ENCODE measurements at regions not wholly inside any gene's neighbourhood (a gene's known extent, or its start where the extent isn't known, plus 50 kb on each side); places are given as distances from the start of the nearest gene placed in this dataset.

- 93% methylated on average over 2 of the region's 2 CpGs for WGBS (ENCODE audit: insufficient coverage)
- no peaks in the 10 kb centered on the region for H3K4me1 ChIP-seq (ENCODE audit: control extremely low read depth in 1 of 4, control insufficient read depth in 4 of 4, insufficient read depth in 4 of 4, low read length in 3 of 4)
- ChIA-PET CTCF (no interaction called here), POLR2A (no interaction called here)
- no peak for DNase-seq
- H3K4me3 ChIP-seq (ENCODE audit: control insufficient read depth in 1 of 7, extremely low read depth in 1 of 7, insufficient read depth in 4 of 7, low read depth in 2 of 7, low read length in 6 of 7) = no peak overlapping the region
- H3K9me3 ChIP-seq (ENCODE audit: control extremely low read depth in 1 of 5, control insufficient read depth in 4 of 5, insufficient read depth in 2 of 5, low read depth in 1 of 5, low read length in 4 of 5) = peaks cover 0 to 4% (median 2%) of the 10 kb centered on the region in 5 experiments
- peaks cover 12 to 89% (median 24%) of the 10 kb centered on the region in 5 experiments for H3K27me3 ChIP-seq (replicated peaks in 2 of 5; ENCODE audit: control insufficient read depth in 4 of 5, insufficient read depth in 5 of 5, low read length in 4 of 5)
- H3K27ac ChIP-seq (ENCODE audit: insufficient read depth in 1 of 2, low read depth in 1 of 2, low read length in 2 of 2, poor library complexity in 1 of 2, severe bottlenecking in 2 of 2) = no peak overlapping the region
- no peaks in the 10 kb centered on the region for H3K36me3 ChIP-seq (ENCODE audit: control insufficient read depth in 4 of 4, insufficient read depth in 4 of 4, low read length in 3 of 4)
These were observed 107.1 kb upstream of the ZNF184 start for GRCh38 chr6:27579973-27580372.

- CTCF ChIA-PET = no interaction called here
These were observed 105.0 kb upstream of the ZNF184 start for GRCh38 chr6:27577922-27578321.

GRCh38 chr6:27575594-27576361 lies 102.9 kb upstream of the ZNF184 start:
- ChIA-PET CTCF (no interaction called here), POLR2A (no interaction called here)
- WGBS (ENCODE audit: insufficient coverage) = 86% methylated on average over 6 of the region's 10 CpGs

More at GRCh38 chr6:27577922-27578321, 105.0 kb upstream of the ZNF184 start:
- Histone ChIP-seq H3K9me3 (ENCODE audit: control extremely low read depth in 1 of 5, control insufficient read depth in 4 of 5, insufficient read depth in 2 of 5, low read depth in 1 of 5, low read length in 4 of 5) (peaks cover 0 to 4% (median 2%) of the 10 kb centered on the region in 5 experiments), H3K27ac (ENCODE audit: insufficient read depth in 1 of 2, low read depth in 1 of 2, low read length in 2 of 2, poor library complexity in 1 of 2, severe bottlenecking in 2 of 2) (no peak overlapping the region), H3K4me3 (ENCODE audit: control insufficient read depth in 1 of 7, extremely low read depth in 1 of 7, insufficient read depth in 4 of 7, low read depth in 2 of 7, low read length in 6 of 7) (no peak overlapping the region), H3K27me3 (replicated peaks in 2 of 5; ENCODE audit: control insufficient read depth in 4 of 5, insufficient read depth in 5 of 5, low read length in 4 of 5) (peaks cover 8 to 80% (median 19%) of the 10 kb centered on the region in 5 experiments), H3K36me3 (ENCODE audit: control insufficient read depth in 4 of 4, insufficient read depth in 4 of 4, low read length in 3 of 4) (no peaks in the 10 kb centered on the region), H3K4me1 (ENCODE audit: control extremely low read depth in 1 of 4, control insufficient read depth in 4 of 4, insufficient read depth in 4 of 4, low read length in 3 of 4) (no peaks in the 10 kb centered on the region)
- POLR2A ChIA-PET = no interaction called here
- no CpG with 5 or more reads among the region's 1 CpG for WGBS (ENCODE audit: insufficient coverage)
- DNase-seq = no peak

GRCh38 chr6:27568226-27568897 lies 95.5 kb upstream of the ZNF184 start:
- H3K27me3 ChIP-seq (replicated peaks in 2 of 5; ENCODE audit: control insufficient read depth in 4 of 5, insufficient read depth in 5 of 5, low read length in 4 of 5) = peaks cover 18 to 79% (median 45%) of the 10 kb centered on the region in 5 experiments
- no peak overlapping the region for H3K27ac ChIP-seq (ENCODE audit: insufficient read depth in 1 of 2, low read depth in 1 of 2, low read length in 2 of 2, poor library complexity in 1 of 2, severe bottlenecking in 2 of 2)
- no peaks in the 10 kb centered on the region for H3K36me3 ChIP-seq (ENCODE audit: control insufficient read depth in 4 of 4, insufficient read depth in 4 of 4, low read length in 3 of 4)
- peaks cover 0 to 6% (median 0%) of the 10 kb centered on the region in 5 experiments for H3K9me3 ChIP-seq (ENCODE audit: control extremely low read depth in 1 of 5, control insufficient read depth in 4 of 5, insufficient read depth in 2 of 5, low read depth in 1 of 5, low read length in 4 of 5)
- 56% methylated on average over 11 of the region's 13 CpGs for WGBS (ENCODE audit: insufficient coverage)
- ChIA-PET POLR2A (no interaction called here), CTCF (no interaction called here)
- no peak for DNase-seq
- H3K4me1 ChIP-seq (ENCODE audit: control extremely low read depth in 1 of 4, control insufficient read depth in 4 of 4, insufficient read depth in 4 of 4, low read length in 3 of 4) = no peaks in the 10 kb centered on the region
- H3K4me3 ChIP-seq (ENCODE audit: control insufficient read depth in 1 of 7, extremely low read depth in 1 of 7, insufficient read depth in 4 of 7, low read depth in 2 of 7, low read length in 6 of 7) = no peak overlapping the region

More at GRCh38 chr6:27575594-27576361, 102.9 kb upstream of the ZNF184 start:
- Histone ChIP-seq H3K27ac (ENCODE audit: insufficient read depth in 1 of 2, low read depth in 1 of 2, low read length in 2 of 2, poor library complexity in 1 of 2, severe bottlenecking in 2 of 2) (no peak overlapping the region), H3K27me3 (replicated peaks in 2 of 5; ENCODE audit: control insufficient read depth in 4 of 5, insufficient read depth in 5 of 5, low read length in 4 of 5) (peaks cover 2 to 71% (median 17%) of the 10 kb centered on the region in 5 experiments), H3K36me3 (ENCODE audit: control insufficient read depth in 4 of 4, insufficient read depth in 4 of 4, low read length in 3 of 4) (no peaks in the 10 kb centered on the region), H3K4me3 (ENCODE audit: control insufficient read depth in 1 of 7, extremely low read depth in 1 of 7, insufficient read depth in 4 of 7, low read depth in 2 of 7, low read length in 6 of 7) (no peak overlapping the region), H3K9me3 (ENCODE audit: control extremely low read depth in 1 of 5, control insufficient read depth in 4 of 5, insufficient read depth in 2 of 5, low read depth in 1 of 5, low read length in 4 of 5) (peaks cover 0 to 2% (median 0%) of the 10 kb centered on the region in 5 experiments), H3K4me1 (ENCODE audit: control extremely low read depth in 1 of 4, control insufficient read depth in 4 of 4, insufficient read depth in 4 of 4, low read length in 3 of 4) (no peaks in the 10 kb centered on the region)
- DNase-seq = no peak

GRCh38 chr6:27565839-27566779 lies 93.2 kb upstream of the ZNF184 start:
- Histone ChIP-seq H3K27me3 (replicated peaks in 2 of 5; ENCODE audit: control insufficient read depth in 4 of 5, insufficient read depth in 5 of 5, low read length in 4 of 5) (peaks cover 23 to 87% (median 62%) of the 10 kb centered on the region in 5 experiments), H3K4me3 (ENCODE audit: control insufficient read depth in 1 of 7, extremely low read depth in 1 of 7, insufficient read depth in 4 of 7, low read depth in 2 of 7, low read length in 6 of 7) (no peak overlapping the region)
- POLR2A ChIA-PET = no interaction called here

GRCh38 chr6:27562027-27562410 lies 89.1 kb upstream of the ZNF184 start:
- CTCF ChIA-PET = no interaction called here

More at GRCh38 chr6:27565839-27566779, 93.2 kb upstream of the ZNF184 start:
- DNase-seq = peak in 2 of 3 donors; percentile 30 to 51
- Histone ChIP-seq H3K36me3 (ENCODE audit: control insufficient read depth in 4 of 4, insufficient read depth in 4 of 4, low read length in 3 of 4) (no peaks in the 10 kb centered on the region), H3K27ac (ENCODE audit: insufficient read depth in 1 of 2, low read depth in 1 of 2, low read length in 2 of 2, poor library complexity in 1 of 2, severe bottlenecking in 2 of 2) (no peak overlapping the region), H3K4me1 (ENCODE audit: control extremely low read depth in 1 of 4, control insufficient read depth in 4 of 4, insufficient read depth in 4 of 4, low read length in 3 of 4) (no peaks in the 10 kb centered on the region), H3K9me3 (ENCODE audit: control extremely low read depth in 1 of 5, control insufficient read depth in 4 of 5, insufficient read depth in 2 of 5, low read depth in 1 of 5, low read length in 4 of 5) (peaks cover 0 to 6% (median 0%) of the 10 kb centered on the region in 5 experiments)
- CTCF ChIA-PET = no interaction called here
- 7% methylated on average over 36 of the region's 41 CpGs for WGBS (ENCODE audit: insufficient coverage)

More at GRCh38 chr6:27562027-27562410, 89.1 kb upstream of the ZNF184 start:
- peaks cover 33 to 98% (median 76%) of the 10 kb centered on the region in 5 experiments for H3K27me3 ChIP-seq (replicated peaks in 2 of 5; ENCODE audit: control insufficient read depth in 4 of 5, insufficient read depth in 5 of 5, low read length in 4 of 5)
- peaks cover 0 to 4% (median 0%) of the 10 kb centered on the region in 4 experiments for H3K4me1 ChIP-seq (ENCODE audit: control extremely low read depth in 1 of 4, control insufficient read depth in 4 of 4, insufficient read depth in 4 of 4, low read length in 3 of 4)
- WGBS (ENCODE audit: insufficient coverage) = 26% methylated on average over 7 of the region's 11 CpGs
- H3K4me3 ChIP-seq (ENCODE audit: control insufficient read depth in 1 of 7, extremely low read depth in 1 of 7, insufficient read depth in 4 of 7, low read depth in 2 of 7, low read length in 6 of 7) = no peak overlapping the region
- DNase-seq = no peak
- POLR2A ChIA-PET = no interaction called here
- no peak overlapping the region for H3K27ac ChIP-seq (ENCODE audit: insufficient read depth in 1 of 2, low read depth in 1 of 2, low read length in 2 of 2, poor library complexity in 1 of 2, severe bottlenecking in 2 of 2)
- peaks cover 0 to 9% (median 4%) of the 10 kb centered on the region in 5 experiments for H3K9me3 ChIP-seq (ENCODE audit: control extremely low read depth in 1 of 5, control insufficient read depth in 4 of 5, insufficient read depth in 2 of 5, low read depth in 1 of 5, low read length in 4 of 5)
- H3K36me3 ChIP-seq (ENCODE audit: control insufficient read depth in 4 of 4, insufficient read depth in 4 of 4, low read length in 3 of 4) = no peaks in the 10 kb centered on the region

Data from common myeloid progenitor, CD34-positive (primary cell).